Heart left ventricle (tissue), 13 donors: ENCODE measurements at regions not wholly inside any gene's neighbourhood (a gene's known extent, or its start where the extent isn't known, plus 50 kb on each side); places are given as distances from the start of the nearest gene placed in this dataset.

Experiments
- POLR2A ChIP-seq, 2 donors: fragments of 450-650 bp; IDR thresholded peaks; one replicate each; pipeline ENCODE4 v1.6.1; 2017; ENCODE audit warnings: antibody characterized with exemption in 2 of 2, mild to moderate bottlenecking in 2 of 2, moderate library complexity in 2 of 2
- TF ChIP-seq, protein P1 (sequence below), 12 donors: fragments of 200-600 bp; sonication (generic) in 4 of 12; IDR thresholded peaks; one replicate each; pipeline versions ENCODE4 v1.5.0 to v1.8.0; 2018 to 2022; ENCODE audit warnings: antibody characterized with exemption in 12 of 12, mild to moderate bottlenecking in 5 of 12
- donor health status: ischemic (EF 13 %, LVEDD 7.1; RV severe dilation, severe dysfunction).
- donor health status: DM: no; HTN: yes; CAD: no.
- donor health status: DM: no; HTN: no; CAD: no.
- donor health status: ischemic (EF 25% LVEDD 6.9; RV normal size, moderate dysfunction).
- donor health status: ischemic (EF 25% LVEDD 5.7; RV mildly dilated, moderate dysfunction).
- donor health status: ischemic (EF 35%, LVEDD 5.7; RV mildly dilated, moderate dysfunction).
- donor health status: nonischemic (EF 11% LVEDD 7.7; RV severe dilation, severe dysfunction).
- donor health status: DM: yes; HTN: yes; CAD: no.
- donor health status: PGD.
- donor health status: ischemic (EF 29% LVEDD 5.4; RV normal size, mild dysfunction).
- donor health status: nonischemic (EF 23%, LVEDD 6.1; RV moderate dilation, normal function).

DNA sequence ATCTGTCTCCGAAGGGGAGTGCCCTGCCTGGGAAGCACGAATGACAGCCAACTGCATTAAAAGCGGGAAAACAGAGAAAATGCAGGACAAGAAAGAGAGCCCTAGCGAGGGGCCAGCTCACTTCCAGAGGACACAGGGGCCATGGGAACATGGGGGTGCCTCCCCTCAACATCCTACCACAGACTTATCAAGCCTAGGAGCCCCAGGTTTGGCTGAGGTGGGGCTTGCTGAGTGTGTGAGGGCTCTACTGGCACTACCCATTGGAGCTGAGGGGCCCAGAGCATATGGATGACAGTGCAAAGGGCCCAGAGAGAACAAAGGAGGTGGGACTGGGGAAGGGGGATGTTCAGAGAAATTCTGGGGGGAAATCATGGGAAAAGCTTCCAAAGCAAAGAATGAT is 101.8 kb downstream of the PJA1 start:
- TF ChIP-seq, protein P1, sequence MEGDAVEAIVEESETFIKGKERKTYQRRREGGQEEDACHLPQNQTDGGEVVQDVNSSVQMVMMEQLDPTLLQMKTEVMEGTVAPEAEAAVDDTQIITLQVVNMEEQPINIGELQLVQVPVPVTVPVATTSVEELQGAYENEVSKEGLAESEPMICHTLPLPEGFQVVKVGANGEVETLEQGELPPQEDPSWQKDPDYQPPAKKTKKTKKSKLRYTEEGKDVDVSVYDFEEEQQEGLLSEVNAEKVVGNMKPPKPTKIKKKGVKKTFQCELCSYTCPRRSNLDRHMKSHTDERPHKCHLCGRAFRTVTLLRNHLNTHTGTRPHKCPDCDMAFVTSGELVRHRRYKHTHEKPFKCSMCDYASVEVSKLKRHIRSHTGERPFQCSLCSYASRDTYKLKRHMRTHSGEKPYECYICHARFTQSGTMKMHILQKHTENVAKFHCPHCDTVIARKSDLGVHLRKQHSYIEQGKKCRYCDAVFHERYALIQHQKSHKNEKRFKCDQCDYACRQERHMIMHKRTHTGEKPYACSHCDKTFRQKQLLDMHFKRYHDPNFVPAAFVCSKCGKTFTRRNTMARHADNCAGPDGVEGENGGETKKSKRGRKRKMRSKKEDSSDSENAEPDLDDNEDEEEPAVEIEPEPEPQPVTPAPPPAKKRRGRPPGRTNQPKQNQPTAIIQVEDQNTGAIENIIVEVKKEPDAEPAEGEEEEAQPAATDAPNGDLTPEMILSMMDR (IDR thresholded peaks at IDR 0.05) = no peak
- TF ChIP-seq POLR2A (IDR thresholded peaks at IDR 0.05) = no peak
